Sigmoid colon (tissue), 6 donors: ENCODE measurements at regions not wholly inside any gene's neighbourhood (a gene's known extent, or its start where the extent isn't known, plus 50 kb on each side); places are given as distances from the start of the nearest gene placed in this dataset.

ENCODE experiments used
- DNase-seq: peaks from one replicate; pipeline ENCODE4 v3.0.0-alpha.2; 2019
- H3K27ac ChIP-seq, 4 donors: fragments of 200-600 bp; sonication (generic); one replicate each; pipeline ENCODE4 v1.5.1; 2016 to 2019; ENCODE audit warnings: mild to moderate bottlenecking in 1 of 4
- H3K27me3 ChIP-seq, 3 donors: fragments of 200-600 bp; sonication (generic); one replicate each; pipeline ENCODE4 v1.5.1; 2019; ENCODE audit warnings: mild to moderate bottlenecking in 1 of 3
- H3K36me3 ChIP-seq, 4 donors: fragments of 200-600 bp; sonication (generic); one replicate each; pipeline ENCODE4 v1.5.1; 2016 to 2019
- H3K4me1 ChIP-seq, 4 donors: fragments of 200-600 bp; sonication (generic); one replicate each; pipeline ENCODE4 v1.5.1; 2017 to 2019
- H3K4me3 ChIP-seq, 4 donors: fragments of 200-600 bp; sonication (generic); one replicate each; pipeline ENCODE4 v1.5.1; 2017 to 2019; ENCODE audit warnings: mild to moderate bottlenecking in 2 of 4, moderate library complexity in 1 of 4
- H3K9me3 ChIP-seq, 4 donors: fragments of 200-600 bp in 3 of 4; sonication (generic) in 3 of 4; one replicate each; pipeline versions ENCODE4 v1.5.1 to v1.6.1; 2013 to 2019
- EP300 ChIP-seq, 4 donors: sonication (generic); formaldehyde crosslinking; IDR thresholded peaks; one replicate each; pipeline ENCODE4 v1.6.1; 2017; ENCODE audit warnings: antibody characterized with exemption in 4 of 4
- POLR2A ChIP-seq, 2 donors: fragments of 450-650 bp; IDR thresholded peaks; one replicate each; pipeline ENCODE4 v1.6.1; 2016; ENCODE audit warnings: antibody characterized with exemption in 2 of 2, mild to moderate bottlenecking in 2 of 2, moderate library complexity in 2 of 2
- POLR2AphosphoS5 ChIP-seq, 4 donors: sonication (generic); formaldehyde crosslinking; IDR thresholded peaks; one replicate each; pipeline ENCODE4 v1.6.1; 2017; ENCODE audit warnings: antibody characterized with exemption in 4 of 4
- WGBS, 2 donors: extraction: QIAGEN DNeasy Blood & Tissue Kit; methylation state at CpG; one replicate each; pipeline ENCODE4 v1.1.7; 2013; 5-methylcytosine and 5-hydroxymethylcytosine counted together
- intact Hi-C: fragments of 100-400 bp; cut with DNase I; formaldehyde crosslinking; loops from one replicate; pipeline ENCODE4 v1.15.1; 2023
- TF ChIP-seq, protein P1 (sequence below), 4 experiments: fragments of 450-650 bp in 3 of 4; fragments of 200-600 bp in 1 of 4; IDR thresholded peaks; one replicate each; pipeline ENCODE4 v1.5.1; 2016 to 2019; ENCODE audit warnings: antibody characterized with exemption in 4 of 4, mild to moderate bottlenecking in 3 of 4, moderate library complexity in 2 of 4
- donor health status: healthy with polysubstance abuse.
- donor health status: healthy.

DNA sequence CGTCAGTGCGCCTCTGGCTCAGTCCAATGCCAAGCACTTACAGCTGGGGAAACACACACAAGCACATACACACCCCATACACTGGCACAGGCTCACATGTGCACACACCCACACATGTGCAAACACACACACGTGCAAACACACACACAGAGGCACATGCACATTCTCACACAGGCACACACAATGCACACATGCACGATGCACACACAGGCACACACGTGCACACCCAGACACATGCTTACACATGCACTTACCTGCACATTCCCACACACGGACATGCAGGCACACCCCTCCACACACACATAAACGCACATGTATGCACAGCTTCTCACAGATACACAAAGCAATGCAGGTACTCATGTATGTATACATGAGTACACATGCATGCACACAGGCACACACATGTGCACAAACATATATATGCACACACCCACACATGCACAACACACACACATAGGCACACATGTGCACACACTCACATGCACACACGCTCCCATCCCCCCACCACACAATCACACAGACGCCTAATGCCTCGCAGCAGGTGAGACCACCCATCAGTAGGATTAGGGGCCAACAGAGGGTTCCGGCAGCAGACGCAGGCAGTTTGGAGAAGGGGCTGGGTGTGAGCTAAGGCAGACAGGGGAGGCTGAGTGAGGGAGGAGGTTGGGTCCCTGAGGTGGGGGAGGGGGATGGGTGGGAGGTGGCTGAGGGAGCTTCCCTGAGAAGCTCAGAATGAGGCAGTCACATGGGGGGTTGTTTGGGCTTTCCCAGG, 71.2 kb upstream of the SLCO4A1 start:
- Histone ChIP-seq H3K27ac (no peak overlapping the region), H3K36me3 (peaks cover 0 to 25% (median 8%) of the 10 kb centered on the region in 4 donors), H3K27me3 (no peaks in the 10 kb centered on the region), H3K9me3 (no peaks in the 10 kb centered on the region), H3K4me1 (peaks cover 0 to 10% (median 2%) of the 10 kb centered on the region in 4 donors), H3K4me3 (no peak overlapping the region)
- intact Hi-C loops: no loop called here
- 80 to 84% methylated on average over 12 of the region's 12 CpGs for WGBS, 2 donors
- no peak for DNase-seq
- TF ChIP-seq EP300 (IDR thresholded peaks at IDR 0.05): no peak
- no peak for TF ChIP-seq POLR2AphosphoS5 (IDR thresholded peaks at IDR 0.05)
- TF ChIP-seq, protein P1, sequence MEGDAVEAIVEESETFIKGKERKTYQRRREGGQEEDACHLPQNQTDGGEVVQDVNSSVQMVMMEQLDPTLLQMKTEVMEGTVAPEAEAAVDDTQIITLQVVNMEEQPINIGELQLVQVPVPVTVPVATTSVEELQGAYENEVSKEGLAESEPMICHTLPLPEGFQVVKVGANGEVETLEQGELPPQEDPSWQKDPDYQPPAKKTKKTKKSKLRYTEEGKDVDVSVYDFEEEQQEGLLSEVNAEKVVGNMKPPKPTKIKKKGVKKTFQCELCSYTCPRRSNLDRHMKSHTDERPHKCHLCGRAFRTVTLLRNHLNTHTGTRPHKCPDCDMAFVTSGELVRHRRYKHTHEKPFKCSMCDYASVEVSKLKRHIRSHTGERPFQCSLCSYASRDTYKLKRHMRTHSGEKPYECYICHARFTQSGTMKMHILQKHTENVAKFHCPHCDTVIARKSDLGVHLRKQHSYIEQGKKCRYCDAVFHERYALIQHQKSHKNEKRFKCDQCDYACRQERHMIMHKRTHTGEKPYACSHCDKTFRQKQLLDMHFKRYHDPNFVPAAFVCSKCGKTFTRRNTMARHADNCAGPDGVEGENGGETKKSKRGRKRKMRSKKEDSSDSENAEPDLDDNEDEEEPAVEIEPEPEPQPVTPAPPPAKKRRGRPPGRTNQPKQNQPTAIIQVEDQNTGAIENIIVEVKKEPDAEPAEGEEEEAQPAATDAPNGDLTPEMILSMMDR (IDR thresholded peaks at IDR 0.05): no peak
- TF ChIP-seq POLR2A (IDR thresholded peaks at IDR 0.05): no peak

DNA sequence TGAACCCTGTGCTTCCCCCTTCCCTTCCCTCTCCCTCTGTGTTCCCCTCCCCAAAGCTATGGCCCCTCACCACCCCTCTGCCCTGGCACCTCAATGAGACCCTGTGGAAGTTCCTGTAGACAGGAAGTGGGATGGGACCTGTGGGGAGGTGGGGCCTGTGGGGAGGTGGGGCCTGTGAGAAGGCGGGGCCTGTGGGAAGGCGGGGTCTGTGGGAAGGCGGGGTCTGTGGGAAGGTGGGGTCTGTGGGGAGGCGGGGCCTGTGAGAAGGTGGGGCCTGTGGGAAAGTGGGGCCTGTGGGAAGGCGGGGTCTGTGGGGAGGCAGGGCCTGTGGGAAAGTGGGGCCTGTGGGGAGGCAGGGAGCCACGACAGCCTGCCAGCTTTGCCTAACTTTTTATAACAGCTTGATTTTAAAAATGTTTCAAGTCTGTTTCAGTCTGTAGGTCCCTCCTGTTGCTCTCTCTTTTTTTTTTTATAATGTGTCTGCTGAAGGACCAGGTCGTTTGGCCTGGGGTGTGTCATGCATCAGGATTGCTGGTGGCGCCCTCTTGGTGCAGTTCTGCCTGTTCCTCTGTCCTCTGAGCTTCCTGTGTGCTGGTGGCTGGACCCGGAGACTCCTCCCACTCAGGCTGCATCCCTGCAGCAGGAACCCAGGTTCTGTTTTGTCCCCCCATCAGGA, 70.5 kb upstream of the SLCO4A1 start:
- peaks cover 0 to 25% (median 8%) of the 10 kb centered on the region in 4 donors for H3K36me3 ChIP-seq
- no peak overlapping the region for H3K4me3 ChIP-seq
- intact Hi-C loops: no loop called here
- TF ChIP-seq EP300 (IDR thresholded peaks at IDR 0.05) (no peak), POLR2AphosphoS5 (IDR thresholded peaks at IDR 0.05) (no peak)
- TF ChIP-seq, protein P1 (IDR thresholded peaks at IDR 0.05): no peak
- 71 to 78% methylated on average over 9 of the region's 9 CpGs for WGBS, 2 donors
- H3K9me3 ChIP-seq: no peaks in the 10 kb centered on the region
- no peak for DNase-seq
- peaks cover 0 to 3% (median 1%) of the 10 kb centered on the region in 4 donors for H3K4me1 ChIP-seq
- H3K27me3 ChIP-seq: no peaks in the 10 kb centered on the region
- no peak overlapping the region for H3K27ac ChIP-seq

DNA sequence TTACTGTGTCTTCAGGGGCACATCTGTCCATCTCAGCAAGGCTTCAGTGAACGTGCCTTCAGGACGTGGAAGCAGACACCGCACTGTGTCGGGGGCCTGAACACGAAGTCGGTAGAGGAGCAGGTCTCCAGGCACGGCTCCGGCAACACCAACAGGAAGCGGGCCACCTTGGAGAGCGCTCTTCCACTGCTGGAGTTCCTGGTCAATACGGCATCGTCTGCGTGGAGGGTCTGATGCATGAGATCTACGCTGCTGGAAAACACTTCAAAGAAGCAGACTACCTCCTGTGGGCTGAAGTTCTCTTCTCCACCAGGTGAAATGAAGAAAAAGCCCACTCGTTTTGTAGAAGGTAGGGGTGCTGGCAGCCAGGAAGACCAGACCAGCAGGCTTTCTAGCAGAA, 69.3 kb upstream of the SLCO4A1 start:
- intact Hi-C loops: no loop called here
- H3K4me1 ChIP-seq: peaks cover 0 to 3% (median 0%) of the 10 kb centered on the region in 4 donors
- no peak overlapping the region for H3K27ac ChIP-seq
- no peaks in the 10 kb centered on the region for H3K9me3 ChIP-seq
- no peak for TF ChIP-seq POLR2AphosphoS5 (IDR thresholded peaks at IDR 0.05)
- TF ChIP-seq POLR2A (IDR thresholded peaks at IDR 0.05): no peak
- TF ChIP-seq EP300 (IDR thresholded peaks at IDR 0.05): no peak
- TF ChIP-seq, protein P1 (IDR thresholded peaks at IDR 0.05): no peak
- H3K27me3 ChIP-seq: peaks cover 0 to 6% (median 3%) of the 10 kb centered on the region in 3 donors
- 50 to 54% methylated on average over 15 of the region's 15 CpGs for WGBS, 2 donors
- H3K36me3 ChIP-seq: peaks cover 0 to 25% (median 8%) of the 10 kb centered on the region in 4 donors
- no peak overlapping the region for H3K4me3 ChIP-seq
- DNase-seq: no peak

DNA sequence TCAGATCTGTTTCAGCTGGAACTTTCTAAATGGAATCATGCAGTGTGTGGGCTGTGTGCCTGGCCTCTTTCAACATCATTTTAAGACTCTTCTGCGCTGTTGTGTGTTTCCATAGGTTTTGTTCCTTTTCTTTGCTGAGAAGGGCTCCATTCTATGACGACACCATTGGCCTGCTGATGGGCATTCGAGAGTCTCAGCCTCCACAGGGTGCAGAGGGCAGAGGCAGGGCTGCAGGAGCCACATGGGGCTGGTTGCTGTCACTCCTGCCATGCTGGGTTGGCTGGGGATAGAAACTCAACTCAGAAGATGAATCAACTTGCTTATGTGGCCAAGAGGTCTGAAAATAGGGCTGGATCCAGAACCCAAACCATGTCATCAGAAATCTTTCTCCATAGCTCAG, 68.5 kb upstream of the SLCO4A1 start:
- Histone ChIP-seq H3K27me3 (peaks cover 0 to 14% (median 11%) of the 10 kb centered on the region in 3 donors), H3K4me1 (peaks cover 0 to 3% (median 0%) of the 10 kb centered on the region in 4 donors), H3K36me3 (peaks cover 0 to 25% (median 8%) of the 10 kb centered on the region in 4 donors), H3K9me3 (no peaks in the 10 kb centered on the region), H3K27ac (no peak overlapping the region), H3K4me3 (no peak overlapping the region)
- TF ChIP-seq POLR2A (IDR thresholded peaks at IDR 0.05): no peak
- TF ChIP-seq, protein P1 (IDR thresholded peaks at IDR 0.05): no peak
- TF ChIP-seq POLR2AphosphoS5 (IDR thresholded peaks at IDR 0.05): no peak
- intact Hi-C loops: no loop called here
- WGBS, 2 donors: 39 to 47% methylated on average over 3 of the region's 3 CpGs
- DNase-seq: no peak
